ENCODE measurements at regions not wholly inside any gene's neighbourhood (a gene's known extent, or its start where the extent isn't known, plus 50 kb on each side); places are given as distances from the start of the nearest gene placed in this dataset.

- H3K79me2 ChIP-seq (ENCODE audit: control insufficient read depth in 1 of 2, insufficient read depth in 2 of 2, low read length in 2 of 2): no peaks in the 10 kb centered on the region
Observed at GRCh38 chr5:174205939-174206338, 160.4 kb downstream of the NSG2 start.

More at GRCh38 chr5:174205939-174206338, 160.4 kb downstream of the NSG2 start:
- Histone ChIP-seq H2BK20ac (ENCODE audit: low read length) (peak overlapping the region; percentile 15; the same call in 1 of the 2 replicates), H3K4me2 (ENCODE audit: insufficient read depth in 1 of 2, low read depth in 2 of 2, low read length in 2 of 2) (no peak overlapping the region), H2BK15ac (ENCODE audit: low read length) (no peak overlapping the region), H2BK120ac (replicated peaks; ENCODE audit: low read depth, low read length) (no peak overlapping the region), H3K27ac (ENCODE audit: low read depth, low read length) (no peak overlapping the region), H2BK5ac (ENCODE audit: low read depth, low read length) (no peak overlapping the region), H2AK5ac (ENCODE audit: low read depth, low read length) (no peak overlapping the region), H3K23ac (ENCODE audit: insufficient read length) (no peak overlapping the region), H3K4ac (replicated peaks; ENCODE audit: insufficient read length, low read depth, low read length) (no peak overlapping the region), H4K91ac (replicated peaks; ENCODE audit: insufficient read length, low read length) (no peak overlapping the region), H3K4me1 (replicated peaks in 1 of 4; ENCODE audit: control insufficient read depth in 3 of 4, insufficient read depth in 4 of 4, low read length in 3 of 4) (peaks cover 6 to 12% (median 8%) of the 10 kb centered on the region in 4 experiments; a peak in 4 of 7 replicates), H3K27me3 (replicated peaks in 1 of 4; ENCODE audit: control insufficient read depth in 3 of 4, extremely low read depth in 1 of 4, insufficient read depth in 3 of 4, low read length in 3 of 4) (no peaks in the 10 kb centered on the region), H3K18ac (ENCODE audit: extremely low read depth, low read length) (no peak overlapping the region), H3K9ac (replicated peaks in 1 of 4; ENCODE audit: extremely low read depth in 1 of 4, low read depth in 3 of 4, low read length in 3 of 4) (no peak overlapping the region), H3K14ac (ENCODE audit: insufficient read length) (no peak overlapping the region), H4K20me1 (replicated peaks in 1 of 2; ENCODE audit: control insufficient read depth in 1 of 2, insufficient read depth in 2 of 2, low read length in 2 of 2) (no peaks in the 10 kb centered on the region), H3K56ac (replicated peaks; ENCODE audit: insufficient read length, low read depth, low read length) (no peak overlapping the region), H4K5ac (ENCODE audit: insufficient read length, low read depth, low read length) (no peak overlapping the region), H4K8ac (ENCODE audit: extremely low read depth, insufficient read depth, low read length) (no peak overlapping the region), H3K79me1 (ENCODE audit: low read depth, low read length) (no peaks in the 10 kb centered on the region), H2AFZ (ENCODE audit: low read length) (no peak overlapping the region), H3K23me2 (ENCODE audit: low read depth, low read length) (no peaks in the 10 kb centered on the region), H3K9me3 (ENCODE audit: insufficient read depth in 2 of 2, low read depth in 1 of 2, low read length in 1 of 2) (no peaks in the 10 kb centered on the region), H3K4me3 (ENCODE audit: extremely low read depth in 1 of 4, insufficient read depth in 2 of 4, low read depth in 3 of 4, low read length in 4 of 4) (no peak overlapping the region), H3K36me3 (ENCODE audit: control insufficient read depth in 2 of 4, insufficient read depth in 4 of 4, low read length in 3 of 4) (no peaks in the 10 kb centered on the region), H2BK12ac (ENCODE audit: low read depth, low read length) (peak overlapping the region; percentile 94; the same call in 1 of the 2 replicates)
- DNase-seq (ENCODE audit: low read depth in 1 of 2, low spot score in 2 of 2) (no peak), FAIRE-seq (no peak)
- POLR2A ChIA-PET (ENCODE audit: partially characterized antibody): no interaction called here
- CTCF ChIA-PET (ENCODE audit: partially characterized antibody): no interaction called here
- TF ChIP-seq KDM1A (IDR thresholded peaks at IDR 0.05; ENCODE audit: borderline replicate concordance, low read length): no peak
- TF ChIP-seq CHD2 (IDR thresholded peaks at IDR 0.05; ENCODE audit: low read length): no peak
- TF ChIP-seq SRF (IDR thresholded peaks at IDR 0.05; ENCODE audit: low read depth, low read length): no peak
- TF ChIP-seq HDAC6 (IDR thresholded peaks at IDR 0.05; ENCODE audit: low read depth, low read length): no peak
- TF ChIP-seq CEBPB (IDR thresholded peaks at IDR 0.05; ENCODE audit: low read depth, low read length): no peak
- TF ChIP-seq EZH2 (IDR thresholded peaks at IDR 0.05; ENCODE audit: low read depth, low read length, severe bottlenecking): no peak
- no peak for TF ChIP-seq RNF2 (IDR thresholded peaks at IDR 0.05; ENCODE audit: borderline replicate concordance, low read depth, low read length, missing control alignments, poor library complexity, severe bottlenecking)
- no peak for TF ChIP-seq YY1 (IDR thresholded peaks at IDR 0.05; ENCODE audit: low read depth, low read length)
- no peak for TF ChIP-seq CBX8 (IDR thresholded peaks at IDR 0.05; ENCODE audit: borderline replicate concordance, low read depth, low read length)
- TF ChIP-seq FOSL1 (IDR thresholded peaks at IDR 0.05; ENCODE audit: insufficient read depth, low read depth, low read length): no peak
- TF ChIP-seq CBX5 (IDR thresholded peaks at IDR 0.05; ENCODE audit: low read depth, low read length): no peak
- no peak for TF ChIP-seq USF2 (IDR thresholded peaks at IDR 0.05; ENCODE audit: low read length)
- no peak for TF ChIP-seq TEAD4 (IDR thresholded peaks at IDR 0.05; ENCODE audit: low read depth, low read length)
- 92% methylated on average over 3 of the region's 3 CpGs; no CpG with 5 or more reads in 1 of the 2 experiments for WGBS, 2 experiments (ENCODE audit: extremely low coverage in 1 of 2, insufficient coverage in 1 of 2, insufficient read length in 1 of 2, insufficient replicate concordance in 2 of 2, low coverage in 1 of 2, low lambda C conversion rate in 2 of 2, missing lambda C conversion rate in 1 of 2)
